ENCODE measurements at regions not wholly inside any gene's neighbourhood (a gene's known extent, or its start where the extent isn't known, plus 50 kb on each side); places are given as distances from the start of the nearest gene placed in this dataset.

DNA sequence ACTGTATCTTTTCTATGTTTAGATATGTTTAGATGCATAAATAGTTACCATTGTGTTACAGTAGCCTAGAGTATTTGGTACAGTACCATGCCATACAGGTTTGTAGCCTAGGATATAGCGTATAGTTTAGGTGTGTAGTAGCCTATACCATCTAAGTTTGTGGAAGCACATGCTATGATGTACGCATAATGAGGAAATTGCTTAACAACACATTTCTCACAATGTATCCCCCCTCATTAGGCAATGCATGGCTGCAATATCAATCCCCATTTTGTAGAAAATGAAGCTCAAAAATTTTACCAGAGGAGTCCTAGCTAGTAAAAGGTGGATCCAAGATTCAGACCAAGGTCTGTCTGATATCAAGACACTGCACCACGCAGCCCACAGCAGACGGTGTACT is 376.4 kb upstream of the NFE2L3 start:
- Histone ChIP-seq H3K79me2 (no peaks in the 10 kb centered on the region), H3K4me2 (ENCODE audit: low read length) (no peak overlapping the region), H3K4me3 (ENCODE audit: low read depth, low read length) (no peak overlapping the region), H2AFZ (no peak overlapping the region), H3K36me3 (ENCODE audit: control insufficient read depth, insufficient read depth, low read length) (no peaks in the 10 kb centered on the region), H3K27ac (peak overlapping the region; percentile 48), H3K9ac (no peak overlapping the region), H3K9me3 (ENCODE audit: control insufficient read depth, low read length) (no peaks in the 10 kb centered on the region), H3K27me3 (ENCODE audit: control insufficient read depth, insufficient read depth, low read length) (no peaks in the 10 kb centered on the region), H3K4me1 (peaks cover 51% of the 10 kb centered on the region)
- no peak for TF ChIP-seq CTCF (IDR thresholded peaks at IDR 0.05)

GRCh38 chr7:25775999-25776743 is 375.8 kb upstream of the NFE2L3 start:
- H2AFZ ChIP-seq, result peak overlapping the region; percentile 51
- H3K9me3 ChIP-seq (ENCODE audit: control insufficient read depth, low read length), result no peaks in the 10 kb centered on the region
- H3K4me3 ChIP-seq (ENCODE audit: low read depth, low read length), result no peak overlapping the region
- no peak overlapping the region for H3K9ac ChIP-seq
- H3K4me1 ChIP-seq, result peaks cover 51% of the 10 kb centered on the region
- H3K27ac ChIP-seq, result peak overlapping the region; percentile 48
- H3K79me2 ChIP-seq, result no peaks in the 10 kb centered on the region
- no peak overlapping the region for H3K4me2 ChIP-seq (ENCODE audit: low read length)
- no peaks in the 10 kb centered on the region for H3K36me3 ChIP-seq (ENCODE audit: control insufficient read depth, insufficient read depth, low read length)
- TF ChIP-seq CTCF (IDR thresholded peaks at IDR 0.05), result no peak
- no peaks in the 10 kb centered on the region for H3K27me3 ChIP-seq (ENCODE audit: control insufficient read depth, insufficient read depth, low read length)

DNA sequence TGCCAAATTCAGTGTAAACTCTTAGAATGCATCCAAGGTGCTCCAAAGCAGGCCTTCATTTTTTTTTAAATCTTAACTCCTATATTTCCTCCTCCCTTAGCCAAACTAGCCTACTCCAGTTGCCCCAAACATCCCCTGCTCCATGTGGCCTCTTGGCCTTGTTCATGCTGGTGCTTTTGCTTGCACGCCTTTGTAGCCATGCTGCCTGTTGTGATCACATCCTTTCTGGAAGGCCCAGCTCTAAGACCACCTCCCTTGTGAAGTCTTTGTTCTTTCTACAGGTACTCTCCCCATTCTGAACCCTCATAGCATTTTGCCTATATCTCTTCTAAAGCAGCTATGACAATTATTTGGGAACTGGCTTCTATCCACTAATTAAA is 375.3 kb upstream of the NFE2L3 start:
- no peaks in the 10 kb centered on the region for H3K9me3 ChIP-seq (ENCODE audit: control insufficient read depth, low read length)
- H3K9ac ChIP-seq, result no peak overlapping the region
- TF ChIP-seq CTCF (IDR thresholded peaks at IDR 0.05), result no peak
- H2AFZ ChIP-seq, result peak overlapping the region; percentile 51
- peak overlapping the region; percentile 48 for H3K27ac ChIP-seq
- no peaks in the 10 kb centered on the region for H3K36me3 ChIP-seq (ENCODE audit: control insufficient read depth, insufficient read depth, low read length)
- no peak overlapping the region for H3K4me2 ChIP-seq (ENCODE audit: low read length)
- no peak overlapping the region for H3K4me3 ChIP-seq (ENCODE audit: low read depth, low read length)
- H3K4me1 ChIP-seq, result peaks cover 47% of the 10 kb centered on the region
- H3K27me3 ChIP-seq (ENCODE audit: control insufficient read depth, insufficient read depth, low read length), result no peaks in the 10 kb centered on the region
- no peaks in the 10 kb centered on the region for H3K79me2 ChIP-seq

DNA sequence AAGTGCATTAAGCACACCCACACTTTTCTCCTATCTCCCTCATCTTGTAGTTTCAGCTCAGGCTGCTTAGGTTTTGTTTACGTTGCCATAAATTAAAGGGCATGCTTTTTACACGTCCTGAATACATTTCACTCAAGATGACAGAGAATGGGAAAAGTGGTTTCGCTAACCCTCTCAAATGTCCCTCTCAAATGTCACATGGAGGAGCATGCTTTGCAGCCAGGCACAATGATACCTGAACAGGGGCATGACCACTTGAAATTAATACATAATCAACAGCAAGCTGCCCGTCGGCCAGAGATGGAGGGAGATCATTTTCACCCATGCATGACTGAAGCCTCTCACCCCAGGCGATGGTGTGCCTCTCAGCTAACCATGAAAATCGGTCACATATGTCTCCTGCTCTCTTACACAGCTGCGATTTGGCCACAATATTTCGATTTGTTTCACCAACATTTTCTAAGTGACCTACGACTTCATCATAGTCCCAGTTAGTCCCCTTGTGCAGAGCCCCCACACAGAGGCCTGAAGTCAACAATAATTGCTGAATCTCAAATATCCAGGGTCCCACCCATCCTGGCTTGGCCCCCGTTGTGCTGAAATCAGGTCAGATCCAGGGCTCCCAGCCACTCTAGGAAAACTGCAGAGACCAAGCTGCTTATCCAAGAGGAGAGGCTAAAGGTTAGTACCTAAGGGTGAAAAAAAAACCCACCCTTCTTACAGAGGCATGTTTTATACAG is 373.9 kb upstream of the NFE2L3 start:
- Histone ChIP-seq H3K79me2 (no peaks in the 10 kb centered on the region), H3K9me3 (ENCODE audit: control insufficient read depth, low read length) (no peaks in the 10 kb centered on the region), H3K9ac (no peak overlapping the region), H3K4me1 (peaks cover 42% of the 10 kb centered on the region), H3K36me3 (ENCODE audit: control insufficient read depth, insufficient read depth, low read length) (no peaks in the 10 kb centered on the region), H3K27ac (peak overlapping the region; percentile 55), H3K27me3 (ENCODE audit: control insufficient read depth, insufficient read depth, low read length) (no peaks in the 10 kb centered on the region), H3K4me3 (ENCODE audit: low read depth, low read length) (no peak overlapping the region), H2AFZ (no peak overlapping the region), H3K4me2 (ENCODE audit: low read length) (peak overlapping the region; percentile 6)
- TF ChIP-seq CTCF (IDR thresholded peaks at IDR 0.05), result no peak
